GM06990 (cell line): ENCODE measurements at regions not wholly inside any gene's neighbourhood (a gene's known extent, or its start where the extent isn't known, plus 50 kb on each side); places are given as distances from the start of the nearest gene placed in this dataset.
"Not testable (repeated sequence)": the region's sequence is repeated elsewhere in the genome, so short reads cannot be mapped to it uniquely, and the experiment has no call there.

Experiments used
- DNase-seq: peaks from one replicate; pipeline ENCODE4 v3.0.0-alpha.2; 2011; ENCODE audit not compliant: insufficient read length; ENCODE audit errors: extremely low read depth
- H3K27me3 ChIP-seq: replicated peaks from 2 replicates; pipeline ENCODE4 v1.6.0; 2011; ENCODE audit warnings: low read length; ENCODE audit not compliant: control insufficient read depth, insufficient read depth
- H3K36me3 ChIP-seq: 2 replicates; pipeline ENCODE4 v1.5.1; 2011; ENCODE audit warnings: low read length; ENCODE audit not compliant: control insufficient read depth, insufficient read depth
- H3K4me3 ChIP-seq: replicated peaks from 2 replicates; pipeline ENCODE4 v1.5.1; 2011; ENCODE audit warnings: low read depth, mild to moderate bottlenecking, control low read depth, low read length
- TF ChIP-seq, protein P1 (sequence below): IDR thresholded peaks from 2 replicates; pipeline ENCODE4 v1.5.1; 2011; ENCODE audit warnings: low read length, control low read depth, mild to moderate bottlenecking, inconsistent platforms; ENCODE audit not compliant: insufficient read depth, poor library complexity, severe bottlenecking

GRCh38 chr12:19915392-19916195 is 452.7 kb upstream of the PDE3A start:
- TF ChIP-seq, protein P1, sequence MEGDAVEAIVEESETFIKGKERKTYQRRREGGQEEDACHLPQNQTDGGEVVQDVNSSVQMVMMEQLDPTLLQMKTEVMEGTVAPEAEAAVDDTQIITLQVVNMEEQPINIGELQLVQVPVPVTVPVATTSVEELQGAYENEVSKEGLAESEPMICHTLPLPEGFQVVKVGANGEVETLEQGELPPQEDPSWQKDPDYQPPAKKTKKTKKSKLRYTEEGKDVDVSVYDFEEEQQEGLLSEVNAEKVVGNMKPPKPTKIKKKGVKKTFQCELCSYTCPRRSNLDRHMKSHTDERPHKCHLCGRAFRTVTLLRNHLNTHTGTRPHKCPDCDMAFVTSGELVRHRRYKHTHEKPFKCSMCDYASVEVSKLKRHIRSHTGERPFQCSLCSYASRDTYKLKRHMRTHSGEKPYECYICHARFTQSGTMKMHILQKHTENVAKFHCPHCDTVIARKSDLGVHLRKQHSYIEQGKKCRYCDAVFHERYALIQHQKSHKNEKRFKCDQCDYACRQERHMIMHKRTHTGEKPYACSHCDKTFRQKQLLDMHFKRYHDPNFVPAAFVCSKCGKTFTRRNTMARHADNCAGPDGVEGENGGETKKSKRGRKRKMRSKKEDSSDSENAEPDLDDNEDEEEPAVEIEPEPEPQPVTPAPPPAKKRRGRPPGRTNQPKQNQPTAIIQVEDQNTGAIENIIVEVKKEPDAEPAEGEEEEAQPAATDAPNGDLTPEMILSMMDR: peak; percentile 53
- Histone ChIP-seq H3K27me3 (no peaks in the 10 kb centered on the region), H3K4me3 (no peak overlapping the region), H3K36me3 (no peaks in the 10 kb centered on the region)
- peak; percentile 56 for DNase-seq

DNA sequence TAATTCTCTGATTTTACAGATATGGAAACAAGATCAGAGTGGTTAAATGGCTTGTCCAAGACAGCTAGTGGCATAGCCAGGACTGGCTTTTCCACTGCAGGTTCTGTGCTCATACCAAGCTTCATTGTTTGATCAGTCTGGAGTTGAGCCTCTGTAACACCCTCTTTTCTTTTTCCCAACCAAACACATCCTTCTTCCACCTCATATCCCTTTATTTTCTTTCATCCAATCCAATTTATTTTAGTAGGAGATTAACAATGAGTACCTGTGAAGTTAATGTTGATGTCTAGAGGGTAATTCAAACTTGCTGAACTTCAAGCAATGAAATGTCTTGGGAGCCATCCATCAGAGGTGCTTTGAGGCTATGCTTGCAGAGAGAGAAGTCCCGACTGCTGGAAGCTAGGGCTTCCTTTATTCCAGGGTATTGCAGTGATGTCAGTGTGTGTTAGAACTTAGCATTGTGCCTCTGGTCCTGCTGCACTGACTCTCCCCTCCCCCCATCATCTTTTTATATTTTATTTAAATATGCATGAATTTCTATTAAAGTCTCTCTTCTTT is 452.1 kb upstream of the PDE3A start:
- TF ChIP-seq, protein P1: no peak

DNA sequence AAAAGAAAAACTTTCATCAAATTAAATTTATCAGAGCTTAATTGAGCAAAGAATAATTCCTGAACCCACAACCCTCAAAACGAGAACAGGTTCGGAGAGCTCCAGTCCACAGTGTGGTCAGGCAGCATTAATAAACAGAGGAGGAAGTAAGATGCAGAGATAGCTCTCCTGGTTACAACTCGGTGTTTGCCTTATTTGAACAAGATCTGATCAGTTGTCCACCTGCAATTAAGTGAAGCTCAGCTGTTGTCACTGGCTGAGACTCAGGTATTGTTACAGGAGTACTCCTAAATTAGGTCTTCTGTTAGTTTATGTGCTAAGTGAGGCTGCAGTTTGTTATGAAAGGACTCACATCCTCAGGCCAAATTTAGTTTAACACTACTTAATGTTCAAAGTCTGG is 451.4 kb upstream of the PDE3A start:
- TF ChIP-seq, protein P1: no peak
- no peaks in the 10 kb centered on the region for H3K36me3 ChIP-seq
- no peak overlapping the region for H3K4me3 ChIP-seq
- H3K27me3 ChIP-seq: no peaks in the 10 kb centered on the region
- DNase-seq: no peak

More for the DNA sequence above, 452.1 kb upstream of the PDE3A start:
- H3K4me3 ChIP-seq: no peak overlapping the region
- no peaks in the 10 kb centered on the region for H3K36me3 ChIP-seq
- no peaks in the 10 kb centered on the region for H3K27me3 ChIP-seq
- no peak for DNase-seq

- DNase-seq, H3K4me3 ChIP-seq, H3K36me3 ChIP-seq, H3K27me3 ChIP-seq: not testable (repeated sequence)
Measured at GRCh38 chr12:19921716-19922115, 446.6 kb upstream of the PDE3A start.

DNA sequence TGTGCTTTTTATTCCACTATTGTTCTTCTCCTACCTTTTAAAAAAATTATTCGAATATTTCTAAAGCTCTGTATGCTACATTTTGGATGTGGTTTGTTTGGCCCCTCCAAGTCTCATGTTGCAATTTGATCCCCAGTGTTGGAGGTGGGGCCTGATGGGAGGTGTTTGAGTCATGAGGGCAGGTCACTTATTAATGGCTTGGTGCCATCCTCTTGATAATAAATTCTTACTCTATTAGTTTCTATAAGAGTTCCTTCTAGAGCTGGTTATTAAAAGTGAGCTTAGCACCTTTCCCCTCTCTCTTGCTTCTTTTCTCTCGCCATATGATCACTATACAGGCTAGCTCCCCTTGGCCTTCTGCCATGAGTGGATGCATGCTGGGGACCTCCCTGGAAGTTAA is 445.6 kb upstream of the PDE3A start:
- Histone ChIP-seq H3K36me3 (no peaks in the 10 kb centered on the region), H3K27me3 (no peaks in the 10 kb centered on the region), H3K4me3 (no peak overlapping the region)
- TF ChIP-seq, protein P1: no peak
- DNase-seq: no peak

- H3K4me3 ChIP-seq: no peak overlapping the region
- no peaks in the 10 kb centered on the region for H3K27me3 ChIP-seq
- DNase-seq: no peak
- no peaks in the 10 kb centered on the region for H3K36me3 ChIP-seq
- TF ChIP-seq, protein P1: no peak
Measured at GRCh38 chr12:19924360-19924759, 444.0 kb upstream of the PDE3A start.
